ENCODE measurements at regions not wholly inside any gene's neighbourhood (a gene's known extent, or its start where the extent isn't known, plus 50 kb on each side); places are given as distances from the start of the nearest gene placed in this dataset.

- 22% methylated on average over 4 of the region's 4 CpGs for WGBS
- H3K4me1 ChIP-seq: peaks cover 13% of the 10 kb centered on the region
- H3K27ac ChIP-seq: no peak overlapping the region
- H3K4me3 ChIP-seq: no peak overlapping the region
- TF ChIP-seq POLR2AphosphoS5 (IDR thresholded peaks at IDR 0.05) (no peak), CTCF (IDR thresholded peaks at IDR 0.05) (no peak), EP300 (IDR thresholded peaks at IDR 0.05) (no peak), POLR2A (IDR thresholded peaks at IDR 0.05) (no peak)
- H3K9me3 ChIP-seq: no peaks in the 10 kb centered on the region
- DNase-seq (ENCODE audit: low spot score in 2 of 2): no peak
- H3K27me3 ChIP-seq: no peaks in the 10 kb centered on the region
- no peaks in the 10 kb centered on the region for H3K36me3 ChIP-seq
Measured at GRCh38 chr3:178367817-178368617, 168.2 kb upstream of the KCNMB2 start.

- peaks cover 13% of the 10 kb centered on the region for H3K4me1 ChIP-seq
- no peaks in the 10 kb centered on the region for H3K9me3 ChIP-seq
- no peaks in the 10 kb centered on the region for H3K27me3 ChIP-seq
- WGBS: 87% methylated on average over 1 of the region's 1 CpG
- no peak overlapping the region for H3K4me3 ChIP-seq
- H3K27ac ChIP-seq: no peak overlapping the region
- no peaks in the 10 kb centered on the region for H3K36me3 ChIP-seq
- no peak for DNase-seq (ENCODE audit: low spot score in 2 of 2)
- TF ChIP-seq CTCF (IDR thresholded peaks at IDR 0.05) (no peak), EP300 (IDR thresholded peaks at IDR 0.05) (no peak), POLR2AphosphoS5 (IDR thresholded peaks at IDR 0.05) (no peak), POLR2A (IDR thresholded peaks at IDR 0.05) (no peak)
Measured at GRCh38 chr3:178369006-178369405, 167.2 kb upstream of the KCNMB2 start.

- Histone ChIP-seq H3K27me3 (no peaks in the 10 kb centered on the region), H3K27ac (no peak overlapping the region), H3K9me3 (no peaks in the 10 kb centered on the region), H3K4me3 (no peak overlapping the region), H3K36me3 (no peaks in the 10 kb centered on the region), H3K4me1 (peaks cover 13% of the 10 kb centered on the region)
- no peak for DNase-seq (ENCODE audit: low spot score in 2 of 2)
- no peak for TF ChIP-seq POLR2A (IDR thresholded peaks at IDR 0.05)
- no peak for TF ChIP-seq CTCF (IDR thresholded peaks at IDR 0.05)
- TF ChIP-seq EP300 (IDR thresholded peaks at IDR 0.05): no peak
- TF ChIP-seq POLR2AphosphoS5 (IDR thresholded peaks at IDR 0.05): no peak
- WGBS: 92% methylated on average over 2 of the region's 2 CpGs
Measured at GRCh38 chr3:178369811-178370210, 166.4 kb upstream of the KCNMB2 start.

- WGBS: 94% methylated on average over 5 of the region's 5 CpGs
- Histone ChIP-seq H3K4me3 (no peak overlapping the region), H3K36me3 (no peaks in the 10 kb centered on the region), H3K27me3 (no peaks in the 10 kb centered on the region), H3K27ac (no peak overlapping the region), H3K4me1 (peaks cover 13% of the 10 kb centered on the region), H3K9me3 (no peaks in the 10 kb centered on the region)
- no peak for DNase-seq (ENCODE audit: low spot score in 2 of 2)
- no peak for TF ChIP-seq CTCF (IDR thresholded peaks at IDR 0.05)
- no peak for TF ChIP-seq EP300 (IDR thresholded peaks at IDR 0.05)
- TF ChIP-seq POLR2AphosphoS5 (IDR thresholded peaks at IDR 0.05): no peak
- no peak for TF ChIP-seq POLR2A (IDR thresholded peaks at IDR 0.05)
Measured at GRCh38 chr3:178370387-178370786, 165.8 kb upstream of the KCNMB2 start.

- WGBS: 44% methylated on average over 1 of the region's 1 CpG
- no peak overlapping the region for H3K4me3 ChIP-seq
- H3K4me1 ChIP-seq: peaks cover 16% of the 10 kb centered on the region
- H3K27me3 ChIP-seq: no peaks in the 10 kb centered on the region
- H3K27ac ChIP-seq: no peak overlapping the region
- no peak for DNase-seq (ENCODE audit: low spot score in 2 of 2)
- no peaks in the 10 kb centered on the region for H3K36me3 ChIP-seq
- TF ChIP-seq EP300 (IDR thresholded peaks at IDR 0.05): no peak
- no peak for TF ChIP-seq CTCF (IDR thresholded peaks at IDR 0.05)
- no peak for TF ChIP-seq POLR2AphosphoS5 (IDR thresholded peaks at IDR 0.05)
- no peaks in the 10 kb centered on the region for H3K9me3 ChIP-seq
Measured at GRCh38 chr3:178381555-178381954, 154.7 kb upstream of the KCNMB2 start.
